H1 (cell line): ENCODE measurements at regions not wholly inside any gene's neighbourhood (a gene's known extent, or its start where the extent isn't known, plus 50 kb on each side); places are given as distances from the start of the nearest gene placed in this dataset.

Source experiments
- CTCF ChIA-PET: fragments of 300-600 bp; sonication (Branson Sonifier 250); formaldehyde crosslinking; loops from one replicate; lab custom pipeline; 2021; ENCODE audit not compliant: partially characterized antibody; lab: Charles Lee
- POLR2A ChIA-PET: fragments of 300-600 bp; sonication (Branson Sonifier 250); formaldehyde crosslinking; loops from one replicate; lab custom pipeline; 2021; ENCODE audit warnings: inconsistent platforms; ENCODE audit not compliant: partially characterized antibody; lab: Charles Lee
- DNase-seq, 2 experiments: peaks; one replicate each; pipeline versions ENCODE4 v3.0.0 to v3.0.0-alpha.2; 2010 to 2022; ENCODE audit warnings: low spot score in 2 of 2, low read depth in 1 of 2, mixed read lengths in 1 of 2
- FAIRE-seq: peaks from 2 replicates; lab custom pipeline; 2011; peaks lifted over from hg19 to GRCh38; lab: Jason Lieb, UNC
- H2AFZ ChIP-seq: 2 replicates; pipeline ENCODE4 v1.8.1; 2012; ENCODE audit warnings: low read length, inconsistent platforms
- H2AK5ac ChIP-seq: 2 replicates; pipeline ENCODE4 v1.6.1; 2013; ENCODE audit warnings: low read depth, low read length
- H2BK120ac ChIP-seq: replicated peaks from 2 replicates; pipeline ENCODE3; 2013; ENCODE audit warnings: low read depth, low read length, inconsistent platforms
- H2BK12ac ChIP-seq: 2 replicates; pipeline ENCODE4 v1.6.1; 2013; ENCODE audit warnings: low read depth, low read length
- H2BK15ac ChIP-seq: 2 replicates; pipeline ENCODE4 v1.6.1; 2013; ENCODE audit warnings: low read length
- H2BK20ac ChIP-seq: 2 replicates; pipeline ENCODE4 v1.6.1; 2013; ENCODE audit warnings: low read length
- H2BK5ac ChIP-seq: 2 replicates; pipeline ENCODE4 v1.6.1; 2013; ENCODE audit warnings: low read depth, low read length
- H3K14ac ChIP-seq: 2 replicates; pipeline ENCODE4 v1.6.1; 2013; ENCODE audit warnings: inconsistent platforms; ENCODE audit not compliant: insufficient read length
- H3K18ac ChIP-seq: 2 replicates; pipeline ENCODE4 v1.6.1; 2013; ENCODE audit warnings: low read length; ENCODE audit errors: extremely low read depth
- H3K23ac ChIP-seq: 2 replicates; pipeline ENCODE4 v1.6.1; 2013; ENCODE audit warnings: inconsistent platforms; ENCODE audit not compliant: insufficient read length
- H3K23me2 ChIP-seq: 2 replicates; pipeline ENCODE4 v1.6.1; 2013; ENCODE audit warnings: low read depth, low read length
- H3K27ac ChIP-seq: 2 replicates; pipeline ENCODE4 v1.6.1; 2011; ENCODE audit warnings: low read depth, low read length, inconsistent platforms
- H3K27me3 ChIP-seq, 4 experiments: replicated peaks in 1 of 4; 1 replicate in 1 of 4; 2 replicates in 3 of 4; pipeline versions ENCODE4 v1.6.1 to v1.8.1; 2011 to 2013; ENCODE audit warnings: low read length in 3 of 4, mild to moderate bottlenecking in 3 of 4, inconsistent platforms in 2 of 4, mixed read lengths in 2 of 4, moderate library complexity in 1 of 4; ENCODE audit not compliant: control insufficient read depth in 3 of 4, insufficient read depth in 3 of 4; ENCODE audit errors: extremely low read depth in 1 of 4
- H3K36me3 ChIP-seq, 4 experiments: 2 replicates each; pipeline versions ENCODE4 v1.6.1 to v1.8.1; 2011 to 2013; ENCODE audit warnings: mild to moderate bottlenecking in 4 of 4, low read length in 3 of 4, moderate library complexity in 2 of 4, control low read depth in 1 of 4, inconsistent platforms in 1 of 4; ENCODE audit not compliant: insufficient read depth in 4 of 4, control insufficient read depth in 2 of 4
- H3K4ac ChIP-seq: replicated peaks from 2 replicates; pipeline ENCODE3; 2013; ENCODE audit warnings: low read length, low read depth, mixed read lengths, inconsistent platforms; ENCODE audit not compliant: insufficient read length
- H3K4me1 ChIP-seq, 4 experiments: replicated peaks in 1 of 4; 1 replicate in 1 of 4; 2 replicates in 3 of 4; pipeline versions ENCODE4 v1.6.1 to v1.8.1; 2011 to 2013; ENCODE audit warnings: low read length in 3 of 4, inconsistent platforms in 2 of 4, mixed read lengths in 1 of 4; ENCODE audit not compliant: insufficient read depth in 4 of 4, control insufficient read depth in 3 of 4
- H3K4me2 ChIP-seq, 2 experiments: 2 replicates each; pipeline versions ENCODE4 v1.6.1 to v1.8.1; 2011 to 2013; ENCODE audit warnings: low read depth in 2 of 2, low read length in 2 of 2, control low read depth in 1 of 2, inconsistent platforms in 1 of 2, mild to moderate bottlenecking in 1 of 2; ENCODE audit not compliant: insufficient read depth in 1 of 2
- H3K4me3 ChIP-seq, 4 experiments: fragments of 200-600, 300-600 bp in 1 of 4; sonication (generic), shearing (Covaris generic), sonication (Bioruptor Twin) in 1 of 4; 2 replicates each; pipeline versions ENCODE4 v1.5.1 to v1.8.1; 2011 to 2016; ENCODE audit warnings: low read length in 4 of 4, low read depth in 3 of 4, control low read depth in 2 of 4, inconsistent platforms in 2 of 4, mild to moderate bottlenecking in 2 of 4, mixed read lengths in 1 of 4, moderate library complexity in 1 of 4; ENCODE audit not compliant: insufficient read depth in 2 of 4; ENCODE audit errors: extremely low read depth in 1 of 4
- H3K56ac ChIP-seq: replicated peaks from 2 replicates; pipeline ENCODE3; 2013; ENCODE audit warnings: low read depth, mild to moderate bottlenecking, mixed read lengths, low read length, inconsistent platforms; ENCODE audit not compliant: insufficient read length
- H3K79me1 ChIP-seq: 2 replicates; pipeline ENCODE4 v1.6.1; 2013; ENCODE audit warnings: low read depth, low read length, control low read depth
- H3K79me2 ChIP-seq, 2 experiments: 2 replicates each; pipeline versions ENCODE4 v1.6.1 to v1.8.1; 2012 to 2013; ENCODE audit warnings: low read length in 2 of 2, mild to moderate bottlenecking in 2 of 2, inconsistent platforms in 1 of 2; ENCODE audit not compliant: insufficient read depth in 2 of 2, control insufficient read depth in 1 of 2
- H3K9ac ChIP-seq, 4 experiments: replicated peaks in 1 of 4; 1 replicate in 1 of 4; 2 replicates in 3 of 4; pipeline versions ENCODE4 v1.6.1 to v1.8.1; 2011 to 2013; ENCODE audit warnings: low read depth in 3 of 4, low read length in 3 of 4, control low read depth in 2 of 4, mild to moderate bottlenecking in 2 of 4, moderate library complexity in 2 of 4, inconsistent platforms in 1 of 4; ENCODE audit errors: extremely low read depth in 1 of 4
- H3K9me3 ChIP-seq, 2 experiments: 2 replicates each; pipeline versions ENCODE4 v1.6.1 to v1.8.1; 2012 to 2013; ENCODE audit warnings: mild to moderate bottlenecking in 2 of 2, moderate library complexity in 2 of 2, control low read depth in 1 of 2, inconsistent platforms in 1 of 2, low read depth in 1 of 2, low read length in 1 of 2, mixed read lengths in 1 of 2; ENCODE audit not compliant: insufficient read depth in 2 of 2
- H4K20me1 ChIP-seq, 2 experiments: replicated peaks in 1 of 2; 2 replicates each; pipeline versions ENCODE3 to v1.8.1; 2011 to 2013; ENCODE audit warnings: inconsistent platforms in 2 of 2, low read length in 2 of 2, mild to moderate bottlenecking in 1 of 2; ENCODE audit not compliant: insufficient read depth in 2 of 2, control insufficient read depth in 1 of 2
- H4K5ac ChIP-seq: 2 replicates; pipeline ENCODE4 v1.6.1; 2013; ENCODE audit warnings: low read length, low read depth, mixed read lengths, inconsistent platforms; ENCODE audit not compliant: insufficient read length
- H4K8ac ChIP-seq: 2 replicates; pipeline ENCODE4 v1.8.0; 2013; ENCODE audit warnings: mild to moderate bottlenecking, moderate library complexity, low read length, inconsistent platforms; ENCODE audit not compliant: insufficient read depth; ENCODE audit errors: extremely low read depth
- H4K91ac ChIP-seq: replicated peaks from 2 replicates; pipeline ENCODE3; 2013; ENCODE audit warnings: low read length, mixed read lengths, inconsistent platforms; ENCODE audit not compliant: insufficient read length
- ZNF274 ChIP-seq: IDR thresholded peaks from 2 replicates; pipeline ENCODE4 v1.7.0; 2012; ENCODE audit warnings: low read length, borderline replicate concordance; ENCODE audit errors: extremely low read depth
- TF ChIP-seq, protein P1 (sequence below): IDR thresholded peaks from 2 replicates; pipeline ENCODE4 v1.6.1; 2011; ENCODE audit warnings: low read depth, mild to moderate bottlenecking, low read length; ENCODE audit not compliant: insufficient read depth

DNA sequence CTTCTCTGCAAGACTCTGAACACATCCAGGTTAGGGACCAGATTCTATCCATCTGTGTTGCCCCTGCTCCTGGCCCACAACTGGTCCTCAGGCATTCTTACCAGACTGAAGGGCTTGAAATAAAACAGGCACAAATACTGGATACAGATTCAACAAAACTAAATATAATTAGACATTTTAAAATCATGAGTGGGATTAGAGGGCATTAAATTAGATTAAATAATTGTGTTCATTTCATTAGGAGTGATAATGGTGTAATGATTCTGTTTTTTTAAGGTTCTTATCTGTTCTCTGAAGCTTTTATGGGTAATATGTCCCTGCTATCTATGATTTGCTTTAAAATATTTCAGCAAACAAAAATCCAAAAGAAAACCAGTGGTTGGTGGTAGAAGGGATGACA, 226.5 kb downstream of the IRS1 start:
- Histone ChIP-seq H3K18ac (no peak overlapping the region), H3K23ac (no peak overlapping the region), H3K79me2 (no peaks in the 10 kb centered on the region), H2BK15ac (no peak overlapping the region), H2BK5ac (no peak overlapping the region), H2AFZ (no peak overlapping the region), H3K4me1 (no peaks in the 10 kb centered on the region), H4K5ac (no peak overlapping the region), H2BK20ac (no peak overlapping the region), H3K56ac (no peak overlapping the region), H3K36me3 (no peaks in the 10 kb centered on the region), H4K8ac (no peak overlapping the region), H3K23me2 (no peaks in the 10 kb centered on the region; the same call in 1 of the 2 replicates), H2AK5ac (no peak overlapping the region), H4K20me1 (no peaks in the 10 kb centered on the region), H3K4me2 (no peak overlapping the region), H2BK120ac (no peak overlapping the region), H2BK12ac (no peak overlapping the region), H3K4me3 (no peak overlapping the region), H3K14ac (no peak overlapping the region), H3K9ac (no peak overlapping the region), H3K27ac (no peak overlapping the region), H3K4ac (no peak overlapping the region), H3K79me1 (no peaks in the 10 kb centered on the region), H3K9me3 (no peaks in the 10 kb centered on the region), H3K27me3 (no peaks in the 10 kb centered on the region), H4K91ac (no peak overlapping the region)
- CTCF ChIA-PET: no interaction called here
- FAIRE-seq (no peak), DNase-seq (no peak)
- POLR2A ChIA-PET: no interaction called here
- TF ChIP-seq, protein P1, sequence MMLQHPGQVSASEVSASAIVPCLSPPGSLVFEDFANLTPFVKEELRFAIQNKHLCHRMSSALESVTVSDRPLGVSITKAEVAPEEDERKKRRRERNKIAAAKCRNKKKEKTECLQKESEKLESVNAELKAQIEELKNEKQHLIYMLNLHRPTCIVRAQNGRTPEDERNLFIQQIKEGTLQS: no peak
- TF ChIP-seq ZNF274: no peak
